Esophagus squamous epithelium (tissue), 4 donors: ENCODE measurements at regions not wholly inside any gene's neighbourhood (a gene's known extent, or its start where the extent isn't known, plus 50 kb on each side); places are given as distances from the start of the nearest gene placed in this dataset.

Experiments used
- CTCF ChIP-seq, 6 experiments: fragments of 450-650 bp in 4 of 6; fragments of 200-600 bp in 2 of 6; sonication (generic) in 2 of 6; IDR thresholded peaks; one replicate each; pipeline ENCODE4 v1.5.1; 2016 to 2019; ENCODE audit warnings: antibody characterized with exemption in 6 of 6, mild to moderate bottlenecking in 4 of 6, moderate library complexity in 4 of 6
- POLR2A ChIP-seq, 4 donors: fragments of 450-650 bp; IDR thresholded peaks; one replicate each; pipeline ENCODE4 v1.6.1; 2017; ENCODE audit warnings: antibody characterized with exemption in 4 of 4, mild to moderate bottlenecking in 4 of 4, moderate library complexity in 3 of 4

DNA sequence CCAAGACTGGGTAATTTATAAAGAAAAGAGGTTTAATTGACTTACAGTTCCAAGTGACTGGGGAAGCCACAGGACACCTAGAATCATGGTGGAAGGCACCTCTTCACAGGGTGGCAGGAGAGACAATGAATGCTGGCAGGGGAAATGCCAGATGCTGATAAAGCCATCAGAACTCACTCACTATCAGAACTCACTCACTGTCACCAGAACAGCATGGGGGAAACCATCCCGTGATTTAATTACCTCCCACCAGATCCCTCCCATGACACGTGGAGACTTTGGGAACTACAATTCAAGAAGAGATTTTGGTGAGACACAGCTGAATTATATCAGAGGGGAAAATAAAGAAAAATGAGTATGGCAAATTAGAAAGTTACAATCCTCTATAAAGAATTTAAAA lies 310.9 kb downstream of the BCHE start:
- TF ChIP-seq CTCF (IDR thresholded peaks at IDR 0.05) (no peak), POLR2A (IDR thresholded peaks at IDR 0.05) (no peak)
